ENCODE measurements at regions not wholly inside any gene's neighbourhood (a gene's known extent, or its start where the extent isn't known, plus 50 kb on each side); places are given as distances from the start of the nearest gene placed in this dataset.

- no peak for TF ChIP-seq CTCF (IDR thresholded peaks at IDR 0.05)
- Mint-ChIP-seq H3K27me3 (ENCODE audit: low read depth) (peaks cover 13% of the 10 kb centered on the region), H3K9me3 (ENCODE audit: low read depth) (no peaks in the 10 kb centered on the region), H3K4me1 (ENCODE audit: low read depth) (no peaks in the 10 kb centered on the region), H3K4me3 (ENCODE audit: unreplicated experiment) (no peak overlapping the region), H3K36me3 (ENCODE audit: low read depth) (no peaks in the 10 kb centered on the region), H3K27ac (ENCODE audit: unreplicated experiment) (no peak overlapping the region)
- DNase-seq (ENCODE audit: low spot score) = no peak
Measured at GRCh38 chr4:174036111-174036510, 247.4 kb downstream of the FBXO8 start.

- Mint-ChIP-seq H3K27ac (ENCODE audit: unreplicated experiment) (no peak overlapping the region), H3K4me3 (ENCODE audit: unreplicated experiment) (no peak overlapping the region), H3K9me3 (ENCODE audit: low read depth) (no peaks in the 10 kb centered on the region), H3K36me3 (ENCODE audit: low read depth) (no peaks in the 10 kb centered on the region), H3K4me1 (ENCODE audit: low read depth) (no peaks in the 10 kb centered on the region), H3K27me3 (ENCODE audit: low read depth) (peaks cover 10% of the 10 kb centered on the region)
- TF ChIP-seq CTCF (IDR thresholded peaks at IDR 0.05) = no peak
- no peak for DNase-seq (ENCODE audit: low spot score)
Measured at GRCh38 chr4:174023641-174024040, 259.8 kb downstream of the FBXO8 start.

GRCh38 chr4:174018236-174018635 lies 265.2 kb downstream of the FBXO8 start:
- no peaks in the 10 kb centered on the region for H3K9me3 Mint-ChIP-seq (ENCODE audit: low read depth)
- no peak overlapping the region for H3K4me3 Mint-ChIP-seq (ENCODE audit: unreplicated experiment)
- no peak overlapping the region for H3K27ac Mint-ChIP-seq (ENCODE audit: unreplicated experiment)
- H3K4me1 Mint-ChIP-seq (ENCODE audit: low read depth) = no peaks in the 10 kb centered on the region
- H3K27me3 Mint-ChIP-seq (ENCODE audit: low read depth) = peaks cover 19% of the 10 kb centered on the region
- no peak for TF ChIP-seq CTCF (IDR thresholded peaks at IDR 0.05)
- DNase-seq (ENCODE audit: low spot score) = no peak
- H3K36me3 Mint-ChIP-seq (ENCODE audit: low read depth) = no peaks in the 10 kb centered on the region

GRCh38 chr4:174016251-174016650 lies 267.2 kb downstream of the FBXO8 start:
- TF ChIP-seq CTCF (IDR thresholded peaks at IDR 0.05) = no peak
- no peak overlapping the region for H3K4me3 Mint-ChIP-seq (ENCODE audit: unreplicated experiment)
- H3K27me3 Mint-ChIP-seq (ENCODE audit: low read depth) = peaks cover 19% of the 10 kb centered on the region
- no peaks in the 10 kb centered on the region for H3K9me3 Mint-ChIP-seq (ENCODE audit: low read depth)
- no peak overlapping the region for H3K27ac Mint-ChIP-seq (ENCODE audit: unreplicated experiment)
- no peaks in the 10 kb centered on the region for H3K4me1 Mint-ChIP-seq (ENCODE audit: low read depth)
- H3K36me3 Mint-ChIP-seq (ENCODE audit: low read depth) = no peaks in the 10 kb centered on the region
- no peak for DNase-seq (ENCODE audit: low spot score)

GRCh38 chr4:174012886-174013259 lies 270.6 kb downstream of the FBXO8 start:
- Mint-ChIP-seq H3K27me3 (ENCODE audit: low read depth) (peaks cover 10% of the 10 kb centered on the region), H3K27ac (ENCODE audit: unreplicated experiment) (no peak overlapping the region), H3K9me3 (ENCODE audit: low read depth) (no peaks in the 10 kb centered on the region), H3K4me3 (ENCODE audit: unreplicated experiment) (no peak overlapping the region), H3K36me3 (ENCODE audit: low read depth) (no peaks in the 10 kb centered on the region), H3K4me1 (ENCODE audit: low read depth) (no peaks in the 10 kb centered on the region)
- no peak for DNase-seq (ENCODE audit: low spot score)
- TF ChIP-seq CTCF (IDR thresholded peaks at IDR 0.05) = no peak

All from chondrocyte (in vitro differentiated cells).